Hepatic stellate cell (primary cell): ENCODE measurements at regions not wholly inside any gene's neighbourhood (a gene's known extent, or its start where the extent isn't known, plus 50 kb on each side); places are given as distances from the start of the nearest gene placed in this dataset.
"Not testable (repeated sequence)": the region's sequence is repeated elsewhere in the genome, so short reads cannot be mapped to it uniquely, and the experiment has no call there.

Source experiments
- DNase-seq: peaks from one replicate; pipeline ENCODE4 v3.0.0; 2011; ENCODE audit warnings: low spot score

DNA sequence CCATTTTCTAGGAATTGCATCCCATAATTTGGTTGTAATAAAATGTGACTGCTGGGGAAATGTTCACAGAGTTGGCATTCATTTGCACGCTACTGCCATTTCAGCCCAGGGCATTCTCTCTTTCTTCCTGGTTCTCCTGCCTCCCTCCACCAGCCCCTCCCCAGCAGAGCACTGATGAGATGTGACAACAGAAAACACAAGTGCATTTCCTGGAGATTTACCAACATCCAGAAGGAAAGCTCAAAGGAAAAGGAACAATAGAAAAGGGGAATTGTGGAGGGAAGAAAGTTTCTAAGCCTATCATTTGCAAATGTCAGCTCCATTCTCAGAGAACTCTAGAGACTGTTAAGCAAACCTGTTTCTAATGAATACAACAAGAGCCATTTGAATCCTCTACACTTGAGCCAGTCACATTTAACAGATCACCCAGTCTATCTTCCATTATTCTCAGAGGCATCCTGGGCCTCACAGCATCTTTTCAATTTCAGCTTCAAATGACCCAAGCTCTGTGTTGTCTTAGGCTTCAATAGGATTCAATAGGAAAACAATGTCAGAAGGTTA is 395.6 kb upstream of the PBX1 start:
- no peak for DNase-seq

DNA sequence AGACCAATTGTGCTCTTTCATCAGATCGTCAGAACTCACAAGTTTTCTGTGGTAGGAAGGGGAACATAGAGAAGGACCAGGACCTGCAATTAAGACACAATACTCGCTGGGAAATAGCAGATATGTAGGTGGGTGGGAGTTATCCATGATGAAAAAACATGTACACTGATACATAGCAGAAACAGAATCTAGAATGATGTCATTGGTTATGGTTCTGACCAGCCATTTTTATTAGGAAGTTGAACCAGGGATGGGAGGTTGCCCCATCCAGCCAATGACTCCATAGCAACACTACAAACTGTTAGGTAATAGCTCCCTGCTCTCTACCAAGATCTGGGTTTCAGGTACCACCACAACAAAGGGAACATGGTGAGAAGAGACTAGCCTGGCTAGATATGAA is 393.5 kb upstream of the PBX1 start:
- DNase-seq, result no peak

DNA sequence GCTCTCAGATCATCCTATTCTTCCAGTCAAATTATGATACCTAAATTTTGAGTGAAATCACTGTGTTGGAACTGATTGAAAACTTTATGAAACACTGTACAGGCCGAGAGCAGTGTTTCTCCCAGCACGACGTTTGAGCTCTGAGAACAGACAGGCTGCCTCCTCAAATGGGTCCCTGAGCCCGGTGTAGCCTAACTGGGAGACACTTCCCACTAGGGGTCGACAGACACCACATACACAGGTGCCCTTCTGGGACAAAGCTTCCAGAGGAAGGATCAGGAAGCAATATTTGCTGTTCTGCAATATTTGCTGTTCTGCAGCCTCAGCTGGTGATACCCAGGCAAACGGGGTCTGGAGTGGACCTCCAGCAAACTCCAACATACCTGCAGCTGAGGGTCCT is 392.5 kb upstream of the PBX1 start:
- DNase-seq, result not testable (repeated sequence)

DNA sequence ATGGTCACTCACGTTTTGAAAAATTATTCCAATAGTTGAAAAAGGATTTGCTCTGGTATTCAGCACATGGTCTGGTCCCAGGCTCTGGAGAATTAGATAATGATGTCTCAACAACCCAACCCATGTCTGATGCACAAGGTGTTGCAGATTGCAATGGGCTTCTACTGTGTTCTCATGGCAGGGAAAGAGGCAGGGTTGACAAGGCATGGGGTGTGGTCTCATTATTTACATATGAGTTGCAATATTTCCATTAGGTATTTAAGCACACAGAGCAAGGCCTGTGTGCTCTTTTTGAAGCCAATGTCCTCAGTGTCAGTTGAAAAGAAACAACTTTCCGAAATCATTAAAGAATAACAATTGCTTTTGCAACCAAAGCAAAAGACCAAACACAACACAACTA is 381.9 kb upstream of the PBX1 start:
- no peak for DNase-seq

GRCh38 chr1:164180824-164181223 is 378.2 kb upstream of the PBX1 start:
- DNase-seq, result no peak

DNA sequence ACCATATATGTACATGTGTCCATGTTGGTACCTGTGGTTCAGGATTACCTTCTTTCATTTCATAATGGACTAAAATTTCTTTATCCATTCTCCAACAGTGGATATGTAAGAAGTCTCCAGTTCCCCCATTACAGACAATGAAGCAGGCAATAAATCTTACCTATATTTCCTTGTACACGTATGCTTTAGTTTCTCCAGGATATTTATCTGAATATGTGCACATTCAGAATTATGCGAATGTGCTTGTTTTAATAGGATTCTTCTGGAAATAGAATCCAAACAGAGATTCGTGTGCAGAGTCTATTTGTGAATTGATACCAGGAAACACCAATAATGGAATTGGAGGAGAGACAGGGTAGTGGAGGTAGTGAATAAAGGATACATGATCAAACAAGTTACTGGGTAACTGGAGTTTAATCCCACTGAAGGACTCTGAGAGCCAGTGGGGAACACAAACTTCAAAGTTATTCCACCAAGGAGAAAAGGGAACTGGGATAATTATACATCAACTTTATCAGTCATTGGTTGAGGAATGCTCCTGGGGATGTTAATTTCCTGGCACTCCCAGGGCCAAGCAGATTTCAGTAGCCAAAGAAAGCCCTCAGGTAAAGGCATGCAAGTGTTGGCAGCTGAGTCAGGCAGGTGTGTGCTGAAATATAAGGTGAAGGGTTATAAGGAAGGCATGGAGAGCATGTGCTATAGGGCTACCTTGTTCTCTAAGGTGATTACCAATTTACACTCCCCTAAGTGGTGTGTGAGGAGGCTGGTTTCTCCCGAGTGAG is 374.9 kb upstream of the PBX1 start:
- no peak for DNase-seq

- no peak for DNase-seq
Measured at GRCh38 chr1:164186881-164187280, 372.1 kb upstream of the PBX1 start.

DNA sequence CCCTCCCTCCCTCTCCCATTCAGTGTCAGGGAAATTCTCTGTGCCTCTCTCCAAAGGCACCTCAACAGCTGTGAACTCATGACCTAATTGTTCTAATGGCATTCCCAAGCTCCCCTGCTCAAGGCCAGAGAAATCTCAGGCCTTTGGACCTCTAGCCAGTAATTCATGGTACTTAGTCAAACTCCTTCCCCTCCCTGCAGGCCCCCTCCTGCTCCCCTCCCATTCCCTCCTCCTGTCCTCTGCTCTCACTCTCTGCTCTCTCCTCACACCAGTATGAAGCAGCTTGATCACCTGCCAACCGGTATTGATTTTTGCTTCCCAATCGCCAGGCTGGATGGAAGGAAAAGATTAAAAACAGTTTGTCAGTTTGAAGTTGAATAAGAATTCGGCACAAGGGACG is 370.5 kb upstream of the PBX1 start:
- DNase-seq, result no peak

DNA sequence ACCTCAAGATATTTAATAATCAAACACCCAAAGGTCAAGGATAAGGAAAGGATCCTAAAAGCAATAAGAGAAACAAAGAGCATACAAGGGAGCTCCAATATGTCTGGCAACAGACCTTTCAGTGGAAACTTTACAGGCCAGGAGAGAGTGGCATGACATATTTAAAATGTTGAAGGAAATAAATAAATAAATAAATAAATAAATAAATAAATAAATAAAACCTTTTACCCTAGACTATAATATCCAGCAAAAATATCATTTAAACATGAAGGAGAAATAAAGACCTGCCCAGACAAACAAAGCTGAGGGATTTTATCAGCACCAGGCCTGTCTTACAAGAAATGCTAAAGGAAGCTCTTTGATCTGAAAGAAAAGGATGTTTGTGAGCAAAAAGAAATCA is 367.8 kb upstream of the PBX1 start:
- DNase-seq, result no peak

DNA sequence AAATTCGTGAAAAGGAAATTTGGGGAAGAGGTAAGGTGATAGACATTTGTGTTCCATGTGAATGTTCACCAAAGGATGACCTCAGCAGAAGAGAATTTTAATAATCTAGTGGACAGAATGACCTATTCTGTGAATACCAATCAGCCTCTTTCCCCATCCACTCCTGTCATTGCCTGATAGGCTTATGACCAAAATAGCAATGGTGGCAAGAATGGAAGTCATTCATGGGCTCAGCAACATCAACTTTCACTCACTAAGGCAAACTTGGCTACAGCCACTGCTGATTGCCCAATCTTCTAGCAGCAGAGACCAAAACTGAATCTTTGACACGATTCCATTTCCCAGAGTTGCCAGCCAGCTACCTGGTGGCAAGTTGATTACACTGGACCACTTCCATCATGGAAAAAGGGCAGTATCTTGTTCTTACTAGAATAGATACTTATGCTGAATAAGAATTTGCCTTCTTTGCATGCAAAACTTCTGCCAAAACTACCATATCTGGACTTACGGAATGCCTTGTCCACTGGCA is 348.7 kb upstream of the PBX1 start:
- no peak for DNase-seq

DNA sequence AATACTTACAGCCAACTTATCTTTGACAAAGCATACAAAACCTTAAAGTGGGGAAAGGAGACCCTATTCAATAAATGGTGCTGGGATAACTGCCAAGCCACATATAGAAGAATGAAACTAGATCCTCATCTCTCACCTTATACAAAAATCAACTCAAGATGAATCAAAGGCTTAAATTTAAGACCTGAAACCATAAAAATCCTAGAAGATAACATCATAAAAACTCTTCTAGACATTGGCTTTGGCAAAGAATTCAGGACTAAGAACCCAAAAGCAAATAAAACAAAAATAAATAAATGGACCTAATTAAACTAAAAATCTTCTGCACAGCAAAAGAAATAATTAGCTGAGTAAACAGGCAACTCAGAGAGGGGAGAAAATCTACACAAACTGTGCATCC is 335.6 kb upstream of the PBX1 start:
- DNase-seq, result no peak

GRCh38 chr1:164225011-164225410 is 334.0 kb upstream of the PBX1 start:
- DNase-seq, result no peak

DNA sequence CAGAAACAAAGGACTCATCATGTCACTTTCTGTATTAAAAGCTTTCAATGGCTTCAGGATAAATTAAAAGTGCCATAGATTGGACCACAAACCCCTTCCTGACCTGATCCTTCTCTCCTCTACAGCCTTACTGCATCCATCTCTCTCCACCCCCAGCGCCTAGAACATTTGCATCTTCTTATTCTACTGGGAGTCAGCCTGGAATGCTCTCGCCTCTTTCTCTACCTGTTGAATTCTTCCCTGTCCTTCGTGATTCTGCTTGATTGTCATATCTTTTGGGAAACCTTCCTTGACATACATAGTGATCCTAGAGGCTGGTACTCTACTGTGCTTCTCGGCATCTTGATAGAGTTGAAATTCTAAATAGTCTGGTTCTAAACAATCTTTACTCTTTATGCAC is 332.0 kb upstream of the PBX1 start:
- no peak for DNase-seq

GRCh38 chr1:164228928-164229327 is 330.1 kb upstream of the PBX1 start:
- DNase-seq, result no peak

- DNase-seq, result no peak
Measured at GRCh38 chr1:164233149-164233548, 325.8 kb upstream of the PBX1 start.

DNA sequence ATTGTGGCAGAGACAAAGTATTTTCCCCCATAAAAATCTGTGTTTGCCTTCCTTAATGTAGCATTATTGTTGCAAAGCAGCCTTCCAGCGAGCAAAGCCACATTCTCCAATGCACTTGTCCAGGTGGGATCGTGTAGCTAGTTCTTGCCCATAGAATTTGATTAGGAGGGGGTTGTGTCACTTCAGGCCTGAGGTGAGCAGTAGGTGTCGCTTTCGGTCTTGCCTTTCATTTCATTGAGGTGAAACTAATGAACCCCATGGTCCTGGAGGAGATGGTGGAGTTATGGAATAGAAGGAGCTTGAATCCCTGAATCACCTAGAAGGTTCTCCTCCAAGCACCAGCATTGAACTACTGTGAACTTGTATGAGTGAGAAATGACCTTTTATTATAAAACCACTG is 318.9 kb upstream of the PBX1 start:
- DNase-seq, result no peak

- DNase-seq, result no peak
Measured at GRCh38 chr1:164250365-164250764, 308.6 kb upstream of the PBX1 start.

DNA sequence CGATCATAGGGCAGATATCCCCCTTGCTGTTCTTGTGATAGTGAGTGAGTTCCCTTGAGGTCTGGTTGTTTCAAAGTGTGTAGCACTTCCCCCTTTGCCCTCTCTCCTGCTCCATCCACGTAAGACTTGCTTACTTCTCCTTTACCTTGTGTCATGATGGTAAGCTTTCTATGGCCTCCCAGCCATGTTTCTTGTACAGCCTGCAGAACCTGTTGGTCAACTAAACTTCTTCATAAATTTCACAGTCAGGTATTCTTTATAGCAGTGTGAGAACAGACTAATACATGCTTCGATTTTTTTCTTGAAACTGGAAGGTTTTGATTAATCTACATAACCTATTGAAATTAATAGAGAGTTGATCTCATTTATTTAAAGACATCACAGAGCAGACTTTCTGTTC is 302.5 kb upstream of the PBX1 start:
- no peak for DNase-seq

DNA sequence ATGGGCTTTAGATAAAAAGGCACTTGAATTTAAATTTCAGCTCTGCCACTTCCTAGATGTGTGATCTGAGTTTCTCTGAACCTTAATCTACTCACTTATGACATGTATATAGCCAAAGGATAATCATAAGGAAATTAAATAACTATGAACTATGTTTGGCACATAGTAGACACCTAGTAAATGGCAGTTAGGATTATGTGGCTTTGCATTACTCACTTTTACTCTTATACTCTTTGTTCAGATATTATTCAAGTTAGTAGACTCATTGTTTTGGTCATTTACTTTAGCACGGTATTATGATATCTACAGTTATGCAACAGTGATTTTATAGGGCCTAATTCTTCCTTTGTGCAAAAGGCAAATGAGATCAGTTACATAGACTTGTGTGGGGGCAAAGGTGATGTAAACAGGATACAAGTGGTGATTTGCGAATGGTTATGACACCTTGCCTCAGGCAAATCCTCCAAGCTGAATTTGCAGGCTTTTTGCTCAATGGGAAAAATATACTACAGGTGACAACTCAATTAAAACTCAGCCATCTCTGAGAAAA is 297.2 kb upstream of the PBX1 start:
- no peak for DNase-seq

- DNase-seq, result no peak
Measured at GRCh38 chr1:164263540-164263939, 295.4 kb upstream of the PBX1 start.

- no peak for DNase-seq
Measured at GRCh38 chr1:164265232-164265631, 293.8 kb upstream of the PBX1 start.

GRCh38 chr1:164272156-164272555 is 286.8 kb upstream of the PBX1 start:
- no peak for DNase-seq

- DNase-seq, result no peak
Measured at GRCh38 chr1:164296172-164296571, 262.8 kb upstream of the PBX1 start.

DNA sequence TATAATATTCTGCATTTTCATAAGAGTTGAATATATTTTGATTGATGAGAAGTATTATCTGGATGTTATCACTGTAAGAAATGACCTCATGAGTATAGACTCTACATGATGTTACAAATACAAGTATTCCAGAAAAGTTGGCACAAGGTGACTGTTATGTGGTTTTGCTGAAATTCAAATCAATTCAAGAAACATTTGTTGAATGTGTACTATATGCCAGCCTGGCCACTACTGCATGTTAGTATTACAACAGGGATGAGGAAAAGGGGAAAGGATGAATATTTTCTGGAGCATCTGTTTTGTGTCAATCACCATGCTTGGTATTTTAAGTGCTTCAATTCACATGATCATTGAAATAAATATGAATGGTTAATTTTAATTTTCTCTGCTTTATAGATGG is 250.9 kb upstream of the PBX1 start:
- DNase-seq, result no peak
